A673 (cell line): ENCODE measurements at regions not wholly inside any gene's neighbourhood (a gene's known extent, or its start where the extent isn't known, plus 50 kb on each side); places are given as distances from the start of the nearest gene placed in this dataset.

ENCODE experiments used
- BruUV-seq: library from RNA; stranded (reverse); fragments of 400-500 nt; replicated peaks from 2 replicates; lab custom pipeline; 2021; lab: Mats Ljungman, UMichigan
- CTCF ChIA-PET: fragments of 300-600 bp; sonication (Branson Sonifier 250); formaldehyde crosslinking; loops from one replicate; lab custom pipeline; 2022; ENCODE audit warnings: antibody characterized with exemption; lab: Charles Lee
- POLR2A ChIA-PET: fragments of 300-600 bp; sonication (Branson Sonifier 250); formaldehyde crosslinking; loops from one replicate; lab custom pipeline; 2022; ENCODE audit warnings: antibody characterized with exemption; ENCODE audit not compliant: low non-redundant PET; lab: Charles Lee
- DNase-seq: peaks from one replicate; pipeline ENCODE4 v3.0.0-alpha.2; 2015; ENCODE audit warnings: low spot score
- H3K27ac ChIP-seq: fragments of 200-600 bp; sonication (generic); 2 replicates; pipeline ENCODE4 v1.5.1; 2016; ENCODE audit warnings: mixed run types, low read depth, mild to moderate bottlenecking, mixed read lengths, antibody characterized with exemption, low read length; ENCODE audit not compliant: poor library complexity, severe bottlenecking
- H3K27me3 ChIP-seq: fragments of 200-600 bp; sonication (generic); replicated peaks from 2 replicates; pipeline ENCODE4 v1.6.1; 2017; ENCODE audit warnings: mixed run types, low read depth, mild to moderate bottlenecking, mixed read lengths, antibody characterized with exemption, low read length; ENCODE audit not compliant: insufficient read depth, poor library complexity
- H3K36me3 ChIP-seq: fragments of 200-600 bp; sonication (generic); 2 replicates; pipeline ENCODE4 v1.6.1; 2016; ENCODE audit warnings: mixed run types, mild to moderate bottlenecking, mixed read lengths, antibody characterized with exemption, low read length; ENCODE audit not compliant: insufficient read depth, poor library complexity, severe bottlenecking
- H3K4me1 ChIP-seq: fragments of 200-600 bp; sonication (generic); 2 replicates; pipeline ENCODE4 v1.6.1; 2017; ENCODE audit warnings: mixed run types, mild to moderate bottlenecking, mixed read lengths, antibody characterized with exemption, low read length; ENCODE audit not compliant: insufficient read depth, poor library complexity, severe bottlenecking
- H3K4me3 ChIP-seq: fragments of 200-600 bp; sonication (generic); 2 replicates; pipeline ENCODE4 v1.5.1; 2016; ENCODE audit warnings: low read depth, mixed run types, mild to moderate bottlenecking, mixed read lengths, low read length; ENCODE audit not compliant: poor library complexity, severe bottlenecking
- H3K9me3 ChIP-seq: fragments of 200-600 bp; sonication (generic); 2 replicates; pipeline ENCODE4 v1.6.1; 2016; ENCODE audit warnings: mixed run types, low read depth, mild to moderate bottlenecking, mixed read lengths, antibody characterized with exemption, low read length; ENCODE audit not compliant: poor library complexity, severe bottlenecking
- EZH2 ChIP-seq: fragments of 200-600 bp; sonication (generic); IDR thresholded peaks from 2 replicates; pipeline ENCODE4 v1.6.1; 2017; ENCODE audit warnings: borderline replicate concordance, low read depth, mild to moderate bottlenecking, mixed read lengths, antibody characterized with exemption, low read length; ENCODE audit not compliant: poor library complexity, severe bottlenecking
- intact Hi-C: fragments of 100-400 bp; cut with micrococcal nuclease; formaldehyde crosslinking; loops from one replicate; pipeline ENCODE4 v1.10.0; 2022; ENCODE audit not compliant: unreplicated experiment
- TF ChIP-seq, protein P1 (sequence below): fragments of 300-800, 200-600 bp; sonication (generic); conservative IDR thresholded peaks from 2 replicates; pipeline ENCODE4 v1.5.1; 2017; ENCODE audit warnings: low read depth, mild to moderate bottlenecking, antibody characterized with exemption, low read length, moderate library complexity, mixed read lengths

- ChIA-PET POLR2A (no interaction called here), CTCF (no interaction called here)
- Histone ChIP-seq H3K4me3 (no peak overlapping the region), H3K27me3 (no peaks in the 10 kb centered on the region), H3K9me3 (no peaks in the 10 kb centered on the region), H3K27ac (no peak overlapping the region), H3K36me3 (no peaks in the 10 kb centered on the region), H3K4me1 (peaks cover 14% of the 10 kb centered on the region)
- no peak for DNase-seq
- no peak for TF ChIP-seq EZH2
- TF ChIP-seq, protein P1, sequence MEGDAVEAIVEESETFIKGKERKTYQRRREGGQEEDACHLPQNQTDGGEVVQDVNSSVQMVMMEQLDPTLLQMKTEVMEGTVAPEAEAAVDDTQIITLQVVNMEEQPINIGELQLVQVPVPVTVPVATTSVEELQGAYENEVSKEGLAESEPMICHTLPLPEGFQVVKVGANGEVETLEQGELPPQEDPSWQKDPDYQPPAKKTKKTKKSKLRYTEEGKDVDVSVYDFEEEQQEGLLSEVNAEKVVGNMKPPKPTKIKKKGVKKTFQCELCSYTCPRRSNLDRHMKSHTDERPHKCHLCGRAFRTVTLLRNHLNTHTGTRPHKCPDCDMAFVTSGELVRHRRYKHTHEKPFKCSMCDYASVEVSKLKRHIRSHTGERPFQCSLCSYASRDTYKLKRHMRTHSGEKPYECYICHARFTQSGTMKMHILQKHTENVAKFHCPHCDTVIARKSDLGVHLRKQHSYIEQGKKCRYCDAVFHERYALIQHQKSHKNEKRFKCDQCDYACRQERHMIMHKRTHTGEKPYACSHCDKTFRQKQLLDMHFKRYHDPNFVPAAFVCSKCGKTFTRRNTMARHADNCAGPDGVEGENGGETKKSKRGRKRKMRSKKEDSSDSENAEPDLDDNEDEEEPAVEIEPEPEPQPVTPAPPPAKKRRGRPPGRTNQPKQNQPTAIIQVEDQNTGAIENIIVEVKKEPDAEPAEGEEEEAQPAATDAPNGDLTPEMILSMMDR, result no peak
- intact Hi-C loops, result no loop called here
- BruUV-seq, result no TSS peak
These were observed 201.6 kb upstream of the RGMA start for GRCh38 chr15:93290618-93290946.

- H3K27ac ChIP-seq, result no peak overlapping the region
- intact Hi-C loops, result no loop called here
- ChIA-PET CTCF (no interaction called here), POLR2A (no interaction called here)
- no peaks in the 10 kb centered on the region for H3K9me3 ChIP-seq
- no peaks in the 10 kb centered on the region for H3K36me3 ChIP-seq
- peaks cover 10% of the 10 kb centered on the region for H3K4me1 ChIP-seq
- no TSS peak for BruUV-seq
- DNase-seq, result no peak
- no peaks in the 10 kb centered on the region for H3K27me3 ChIP-seq
- TF ChIP-seq, protein P1, result no peak
- H3K4me3 ChIP-seq, result no peak overlapping the region
These were observed 201.1 kb upstream of the RGMA start for GRCh38 chr15:93289941-93290617.

DNA sequence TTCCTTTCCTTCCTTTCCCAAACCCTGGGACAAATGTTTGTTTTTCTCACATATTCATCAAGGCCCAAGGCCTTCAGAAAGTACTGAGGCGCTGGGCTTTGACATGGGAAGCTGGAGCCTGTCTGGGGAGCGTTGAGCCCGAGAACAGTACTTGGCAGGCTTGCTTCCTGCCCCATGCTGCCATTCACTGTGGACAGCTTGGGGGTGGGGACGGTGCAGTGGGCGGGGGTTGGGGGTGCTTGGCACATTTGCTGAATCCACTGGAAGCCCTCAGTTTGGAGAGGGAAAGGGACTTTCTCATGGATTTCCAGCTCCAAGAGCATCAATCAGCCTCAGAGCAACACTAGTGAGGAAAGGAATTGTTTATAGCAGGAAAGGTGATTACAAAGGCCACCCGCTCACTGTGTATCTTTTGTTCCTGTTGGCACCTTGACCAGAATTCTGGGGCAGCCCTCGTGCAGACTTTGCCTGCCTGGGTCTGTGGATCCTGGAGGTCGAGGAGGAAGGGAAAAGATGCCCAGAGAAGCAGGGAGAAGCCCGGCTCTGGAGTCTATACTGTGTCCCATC is 199.8 kb upstream of the RGMA start:
- Histone ChIP-seq H3K4me3 (no peak overlapping the region), H3K9me3 (no peaks in the 10 kb centered on the region), H3K27me3 (no peaks in the 10 kb centered on the region), H3K27ac (no peak overlapping the region), H3K36me3 (no peaks in the 10 kb centered on the region), H3K4me1 (peaks cover under 1% of the 10 kb centered on the region)
- BruUV-seq, result no TSS peak
- intact Hi-C loops, result no loop called here
- ChIA-PET POLR2A (no interaction called here), CTCF (no interaction called here)
- no peak for DNase-seq
- no peak for TF ChIP-seq EZH2
- TF ChIP-seq, protein P1, result no peak
